HEK293 (cell line): ENCODE measurements at regions not wholly inside any gene's neighbourhood (a gene's known extent, or its start where the extent isn't known, plus 50 kb on each side); places are given as distances from the start of the nearest gene placed in this dataset.

ENCODE experiments used
- CTCF ChIA-PET: fragments of 350-600 bp; formaldehyde crosslinking; extraction: SDS; loops from one replicate; lab custom pipeline; 2021; ENCODE audit warnings: antibody characterized with exemption; lab: Yijun Ruan, JAX
- POLR2A ChIA-PET: fragments of 300-600 bp; formaldehyde crosslinking; extraction: SDS; loops from one replicate; lab custom pipeline; 2020; ENCODE audit warnings: antibody characterized with exemption, inconsistent platforms; lab: Yijun Ruan, JAX
- H3K27ac ChIP-seq: fragments of 200-500 bp; sonication (Bioruptor generic); 2 replicates; pipeline ENCODE4 v1.5.1; 2014; ENCODE audit warnings: low read depth, low read length, control low read depth, inconsistent platforms; ENCODE audit errors: extremely low read depth
- H3K36me3 ChIP-seq, 2 experiments: fragments of 200-500 bp in 1 of 2; sonication (Bioruptor generic) in 1 of 2; 1 replicate in 1 of 2; 2 replicates in 1 of 2; pipeline ENCODE4 v1.5.1; 2014 to 2017; ENCODE audit warnings: inconsistent platforms in 2 of 2, low read length in 2 of 2; ENCODE audit not compliant: control insufficient read depth in 2 of 2, insufficient read depth in 1 of 2
- H3K4me1 ChIP-seq: fragments of 200-500 bp; sonication (Bioruptor generic); 2 replicates; pipeline ENCODE4 v1.5.1; 2014; ENCODE audit warnings: mild to moderate bottlenecking, low read length, inconsistent platforms; ENCODE audit not compliant: control insufficient read depth, insufficient read depth
- H3K4me3 ChIP-seq: 2 replicates; pipeline ENCODE4 v1.5.1; 2011; ENCODE audit warnings: low read depth, mild to moderate bottlenecking, control low read depth, low read length, moderate library complexity
- H3K9me3 ChIP-seq: fragments of 200-500 bp; sonication (Bioruptor generic); 2 replicates; pipeline ENCODE4 v1.5.1; 2014; ENCODE audit warnings: low read depth, low read length, inconsistent platforms; ENCODE audit not compliant: control insufficient read depth, insufficient read depth
- FEZF1 ChIP-seq: fragments of 450-650 bp; formaldehyde crosslinking; IDR thresholded peaks from 2 replicates; pipeline ENCODE4 v1.5.1; 2016; ENCODE audit warnings: missing biosample characterization, missing genetic modification characterization
- GFI1B ChIP-seq: fragments of 450-650 bp; formaldehyde crosslinking; IDR thresholded peaks from 2 replicates; pipeline ENCODE4 v1.5.1; 2016; ENCODE audit warnings: missing biosample characterization, missing genetic modification characterization
- GLI4 ChIP-seq: fragments of 450-650 bp; formaldehyde crosslinking; IDR thresholded peaks from 2 replicates; pipeline ENCODE4 v1.5.1; 2016; ENCODE audit warnings: missing biosample characterization, missing genetic modification characterization
- KLF8 ChIP-seq: fragments of 450-650 bp; formaldehyde crosslinking; IDR thresholded peaks from 2 replicates; pipeline ENCODE4 v1.5.1; 2016; ENCODE audit warnings: missing biosample characterization, missing genetic modification characterization
- MEIS1 ChIP-seq: sonication (generic); formaldehyde crosslinking; IDR thresholded peaks from 2 replicates; pipeline ENCODE4 v1.8.1; 2022; ENCODE audit warnings: missing genetic modification reagents, mild to moderate bottlenecking, borderline replicate concordance
- PATZ1 ChIP-seq: fragments of 450-650 bp; formaldehyde crosslinking; IDR thresholded peaks from 2 replicates; pipeline ENCODE4 v1.5.1; 2016; ENCODE audit warnings: missing biosample characterization, missing genetic modification characterization
- PRDM6 ChIP-seq: fragments of 450-650 bp; formaldehyde crosslinking; IDR thresholded peaks from 2 replicates; pipeline ENCODE4 v1.5.1; 2017; ENCODE audit warnings: missing biosample characterization, missing genetic modification characterization
- SP2 ChIP-seq: fragments of 450-650 bp; formaldehyde crosslinking; IDR thresholded peaks from 2 replicates; pipeline ENCODE4 v1.5.1; 2016; ENCODE audit warnings: missing biosample characterization, missing genetic modification characterization
- ZFHX2 ChIP-seq: fragments of 450-650 bp; formaldehyde crosslinking; conservative IDR thresholded peaks from 2 replicates; pipeline ENCODE4 v1.5.1; 2016; ENCODE audit warnings: missing biosample characterization, missing genetic modification characterization
- ZNF239 ChIP-seq: fragments of 450-650 bp; formaldehyde crosslinking; IDR thresholded peaks from 2 replicates; pipeline ENCODE4 v1.5.1; 2016; ENCODE audit warnings: missing biosample characterization, missing genetic modification characterization
- ZNF292 ChIP-seq: fragments of 450-650 bp; formaldehyde crosslinking; IDR thresholded peaks from 2 replicates; pipeline ENCODE4 v1.5.1; 2016; ENCODE audit warnings: low read depth, missing biosample characterization, missing genetic modification characterization, borderline replicate concordance
- ZNF324 ChIP-seq: fragments of 450-650 bp; formaldehyde crosslinking; IDR thresholded peaks from 2 replicates; pipeline ENCODE4 v1.5.1; 2016; ENCODE audit warnings: missing biosample characterization, missing genetic modification characterization
- ZNF488 ChIP-seq: fragments of 450-650 bp; formaldehyde crosslinking; IDR thresholded peaks from 2 replicates; pipeline ENCODE4 v1.5.1; 2016; ENCODE audit warnings: missing biosample characterization, missing genetic modification characterization
- ZNF514 ChIP-seq: fragments of 450-650 bp; formaldehyde crosslinking; IDR thresholded peaks from 2 replicates; pipeline ENCODE4 v1.5.1; 2016; ENCODE audit warnings: missing biosample characterization, missing genetic modification characterization
- ZNF518A ChIP-seq: fragments of 450-650 bp; formaldehyde crosslinking; conservative IDR thresholded peaks from 2 replicates; pipeline ENCODE4 v1.5.1; 2016; ENCODE audit warnings: low read depth, missing biosample characterization, missing genetic modification characterization
- ZNF521 ChIP-seq: fragments of 450-650 bp; formaldehyde crosslinking; IDR thresholded peaks from 2 replicates; pipeline ENCODE4 v1.5.1; 2017; ENCODE audit warnings: missing biosample characterization, mild to moderate bottlenecking, missing genetic modification characterization
- ZNF623 ChIP-seq: fragments of 450-650 bp; formaldehyde crosslinking; IDR thresholded peaks from 2 replicates; pipeline ENCODE4 v1.5.1; 2016; ENCODE audit warnings: missing biosample characterization, missing genetic modification characterization
- ZNF660 ChIP-seq: fragments of 450-650 bp; IDR thresholded peaks from 2 replicates; pipeline ENCODE4 v1.5.1; 2018; ENCODE audit warnings: missing biosample characterization, mild to moderate bottlenecking, missing genetic modification characterization
- ZNF76 ChIP-seq: fragments of 450-650 bp; formaldehyde crosslinking; IDR thresholded peaks from 2 replicates; pipeline ENCODE4; 2016; ENCODE audit warnings: low read depth, missing biosample characterization, missing genetic modification characterization, borderline replicate concordance
- TF ChIP-seq, protein P1 (sequence below): fragments of 450-650 bp; formaldehyde crosslinking; IDR thresholded peaks from 2 replicates; pipeline ENCODE4 v1.5.1; 2016; ENCODE audit warnings: missing biosample characterization, missing genetic modification characterization

DNA sequence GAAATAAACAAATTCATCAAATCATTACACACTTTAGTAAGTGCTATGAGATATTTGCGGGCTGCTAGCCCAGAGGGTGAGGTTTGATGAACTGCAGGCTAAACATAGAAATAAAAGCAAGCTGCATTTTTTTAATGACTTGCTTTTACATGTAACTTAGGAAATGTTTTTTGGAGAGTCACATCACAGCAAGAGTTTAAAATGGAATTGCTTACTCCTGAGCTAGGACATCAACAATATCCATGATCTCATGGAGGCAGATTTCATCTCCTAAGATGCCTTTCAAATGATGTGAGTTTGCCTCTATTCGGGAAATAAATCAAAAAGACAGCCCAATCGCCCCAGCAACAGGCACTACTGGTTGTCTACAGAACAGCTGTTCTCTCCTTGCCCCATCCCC lies 73.4 kb upstream of the CD44 start:
- Histone ChIP-seq H3K4me1 (no peaks in the 10 kb centered on the region), H3K9me3 (no peaks in the 10 kb centered on the region), H3K27ac (no peak overlapping the region), H3K36me3 (no peaks in the 10 kb centered on the region), H3K4me3 (no peak overlapping the region)
- ChIA-PET CTCF (no interaction called here), POLR2A (no interaction called here)
- TF ChIP-seq ZNF76 (no peak), ZNF521 (tag by site-specific recombination) (no peak), SP2 (no peak), ZFHX2 (tag by site-specific recombination) (no peak), MEIS1 (CRISPR knock-in tag) (no peak), ZNF292 (tag by site-specific recombination) (no peak), ZNF324 (tag by site-specific recombination) (no peak), ZNF239 (tag by site-specific recombination) (no peak), ZNF488 (no peak), ZNF514 (no peak), PATZ1 (tag by site-specific recombination) (no peak), ZNF623 (tag by site-specific recombination) (no peak), ZNF518A (tag by site-specific recombination) (no peak), PRDM6 (tag by site-specific recombination) (no peak), ZNF660 (tag by site-specific recombination) (no peak), KLF8 (tag by site-specific recombination) (no peak), FEZF1 (tag by site-specific recombination) (no peak), GFI1B (tag by site-specific recombination) (no peak), GLI4 (no peak)
- TF ChIP-seq, protein P1, sequence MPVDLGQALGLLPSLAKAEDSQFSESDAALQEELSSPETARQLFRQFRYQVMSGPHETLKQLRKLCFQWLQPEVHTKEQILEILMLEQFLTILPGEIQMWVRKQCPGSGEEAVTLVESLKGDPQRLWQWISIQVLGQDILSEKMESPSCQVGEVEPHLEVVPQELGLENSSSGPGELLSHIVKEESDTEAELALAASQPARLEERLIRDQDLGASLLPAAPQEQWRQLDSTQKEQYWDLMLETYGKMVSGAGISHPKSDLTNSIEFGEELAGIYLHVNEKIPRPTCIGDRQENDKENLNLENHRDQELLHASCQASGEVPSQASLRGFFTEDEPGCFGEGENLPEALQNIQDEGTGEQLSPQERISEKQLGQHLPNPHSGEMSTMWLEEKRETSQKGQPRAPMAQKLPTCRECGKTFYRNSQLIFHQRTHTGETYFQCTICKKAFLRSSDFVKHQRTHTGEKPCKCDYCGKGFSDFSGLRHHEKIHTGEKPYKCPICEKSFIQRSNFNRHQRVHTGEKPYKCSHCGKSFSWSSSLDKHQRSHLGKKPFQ (tag by site-specific recombination) = no peak
